ENCODE measurements at regions not wholly inside any gene's neighbourhood (a gene's known extent, or its start where the extent isn't known, plus 50 kb on each side); places are given as distances from the start of the nearest gene placed in this dataset.

DNA sequence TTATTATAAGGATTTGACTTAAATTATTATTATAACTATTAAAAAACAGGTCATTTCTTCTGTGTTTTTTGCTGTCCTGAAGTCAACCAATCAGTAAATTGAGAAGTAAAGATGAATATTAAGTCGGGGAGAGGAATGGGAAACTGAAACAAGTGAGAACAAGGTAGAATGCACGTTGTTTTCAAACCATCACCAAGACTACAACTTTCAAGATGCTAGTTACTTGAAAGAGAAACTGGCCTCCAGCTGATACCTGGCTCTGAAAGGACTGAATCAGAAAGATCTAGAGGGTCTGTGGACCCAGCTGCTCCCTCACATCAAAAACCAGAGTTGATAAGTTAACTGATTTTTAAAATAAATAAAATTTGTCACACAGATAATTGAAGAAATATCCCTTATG lies 1301.5 kb upstream of the ATXN8OS start:
- no peak for TF ChIP-seq CTCF (conservative IDR thresholded peaks at IDR 0.05; ENCODE audit: low read depth, low read length)
- TF ChIP-seq EZH2 (IDR thresholded peaks at IDR 0.05; ENCODE audit: low read length, unreplicated experiment) = no peak

Data from PC-3 (cell line).